ENCODE measurements at regions not wholly inside any gene's neighbourhood (a gene's known extent, or its start where the extent isn't known, plus 50 kb on each side); places are given as distances from the start of the nearest gene placed in this dataset.
"Not testable (repeated sequence)": the region's sequence is repeated elsewhere in the genome, so short reads cannot be mapped to it uniquely, and the experiment has no call there.

DNA sequence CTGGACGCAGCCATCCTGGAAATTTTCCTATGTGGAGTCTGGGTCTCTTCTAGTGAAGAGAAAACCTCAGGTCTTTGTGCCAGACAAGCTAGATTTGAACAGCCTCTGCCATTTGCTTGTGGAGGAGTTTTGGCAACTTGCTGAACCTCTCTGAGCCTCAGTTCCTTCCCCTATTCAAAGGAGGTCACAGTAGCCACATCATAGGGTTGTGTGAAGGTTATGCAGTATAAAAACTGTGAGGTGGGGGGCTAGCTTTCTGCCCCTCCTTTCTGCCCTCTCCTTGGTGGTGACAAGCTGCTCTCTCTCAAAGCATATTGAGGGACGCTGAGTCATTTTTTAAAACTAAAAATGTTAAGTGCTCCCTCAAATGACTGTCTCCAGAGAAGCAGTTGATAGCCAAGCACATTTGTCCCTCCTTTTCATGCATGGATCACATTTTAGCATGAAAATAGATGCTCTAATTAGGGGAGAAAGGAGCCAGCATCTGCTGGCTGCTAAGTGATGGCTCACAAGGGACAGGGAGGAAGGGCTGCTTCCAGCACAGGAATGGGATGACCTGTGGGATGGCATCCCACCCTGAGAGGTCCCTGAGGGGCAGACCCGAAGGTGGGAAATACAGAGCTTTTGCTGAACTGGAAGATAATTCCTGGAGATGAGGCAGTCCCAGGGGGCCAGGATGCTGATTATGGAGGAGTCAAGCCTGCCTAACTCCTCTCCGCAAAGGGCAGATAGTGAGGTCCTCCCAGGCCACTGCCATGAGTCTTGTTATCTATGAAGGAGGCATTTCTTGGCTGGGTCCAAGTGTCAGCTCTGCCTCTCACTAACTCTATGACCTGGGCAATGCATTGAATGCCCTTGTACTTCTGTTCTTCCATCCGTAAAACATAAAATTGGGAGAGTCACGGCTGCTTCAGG lies 218.8 kb downstream of the RAB11FIP4 start:
- no peak for FAIRE-seq

DNA sequence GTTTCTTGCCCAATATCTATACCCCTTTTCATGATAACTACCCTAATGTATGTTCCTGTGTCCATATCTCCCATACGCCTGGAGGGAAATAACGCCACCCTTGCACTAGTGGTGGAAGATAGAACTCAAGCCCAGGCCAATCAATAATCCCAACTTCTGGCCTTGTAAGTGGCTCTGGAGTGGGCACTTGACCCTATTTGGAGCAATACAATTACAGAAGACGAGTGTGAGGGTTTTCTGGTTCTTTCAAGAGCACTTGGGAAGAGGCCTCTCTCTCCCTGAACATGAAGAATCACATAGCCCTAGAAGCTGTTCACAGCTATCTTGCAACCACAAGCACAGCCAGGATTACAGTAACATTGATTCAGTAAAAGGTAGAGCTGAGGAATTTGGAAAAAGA lies 217.9 kb downstream of the RAB11FIP4 start:
- no peak for FAIRE-seq

- no peak for FAIRE-seq
Measured at GRCh38 chr17:31608659-31609254, 217.3 kb downstream of the RAB11FIP4 start.

- no peak for FAIRE-seq
Measured at GRCh38 chr17:31605761-31606160, 214.3 kb downstream of the RAB11FIP4 start.

- no peak for FAIRE-seq
Measured at GRCh38 chr17:31604936-31605335, 213.5 kb downstream of the RAB11FIP4 start.

DNA sequence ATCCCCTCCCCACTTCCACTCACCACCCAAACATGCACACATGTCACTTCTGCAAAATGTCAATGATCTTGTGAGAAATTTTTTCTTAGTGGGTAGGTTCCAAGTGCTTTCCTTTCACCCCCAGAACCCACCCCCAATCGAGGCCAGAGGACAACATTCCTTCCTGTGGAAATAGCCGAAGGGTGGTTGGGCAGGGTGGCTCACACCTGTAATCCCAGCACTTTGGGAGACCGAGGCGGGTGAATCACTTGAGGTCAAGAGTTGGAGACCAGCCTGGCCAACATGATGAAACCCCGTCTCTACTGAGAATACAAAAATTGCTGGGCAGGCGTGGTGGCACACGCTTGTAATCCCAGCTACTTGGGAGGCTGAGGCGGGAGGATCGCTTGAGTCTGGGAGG lies 208.7 kb downstream of the RAB11FIP4 start:
- FAIRE-seq: not testable (repeated sequence)

- no peak for FAIRE-seq
Measured at GRCh38 chr17:31598921-31599571, 207.6 kb downstream of the RAB11FIP4 start.

- no peak for FAIRE-seq
Measured at GRCh38 chr17:31598399-31598782, 206.9 kb downstream of the RAB11FIP4 start.

DNA sequence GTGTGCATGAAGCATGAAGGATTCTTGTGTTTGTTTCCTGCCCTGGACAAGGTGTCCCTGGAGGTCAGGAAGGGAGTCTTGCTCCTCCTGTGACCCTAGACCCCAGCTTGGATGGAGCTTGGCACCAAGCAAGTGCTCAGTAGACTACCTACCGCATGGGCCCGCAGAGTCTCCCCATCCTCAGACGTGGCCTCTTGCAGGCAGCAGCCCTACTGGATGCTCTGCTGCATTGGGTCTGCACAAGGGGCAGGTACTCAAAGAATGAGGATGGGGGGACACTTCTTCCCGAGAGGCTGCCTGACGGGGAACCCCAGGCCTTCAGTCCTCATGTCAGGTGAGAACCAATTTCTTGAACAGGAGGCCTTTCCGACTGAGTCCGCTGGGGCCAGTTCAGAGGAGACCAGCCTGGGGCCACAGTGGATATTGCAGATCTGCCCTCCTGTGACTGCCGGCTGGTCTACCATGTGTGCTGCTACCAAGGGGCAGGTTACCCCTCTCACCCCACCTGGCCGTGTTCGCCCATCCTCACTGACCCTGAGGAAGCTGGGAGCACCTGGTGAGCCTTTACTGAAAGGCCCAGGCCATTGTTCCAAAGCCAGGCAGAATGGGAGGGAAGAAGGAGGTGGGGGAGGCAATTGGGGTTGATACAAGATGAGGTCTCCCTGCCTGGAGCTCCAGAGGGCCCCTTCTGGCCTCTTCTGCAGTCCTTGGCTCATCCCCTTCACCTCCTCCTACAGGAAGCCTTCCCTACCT lies 206.3 kb downstream of the RAB11FIP4 start:
- no peak for FAIRE-seq

DNA sequence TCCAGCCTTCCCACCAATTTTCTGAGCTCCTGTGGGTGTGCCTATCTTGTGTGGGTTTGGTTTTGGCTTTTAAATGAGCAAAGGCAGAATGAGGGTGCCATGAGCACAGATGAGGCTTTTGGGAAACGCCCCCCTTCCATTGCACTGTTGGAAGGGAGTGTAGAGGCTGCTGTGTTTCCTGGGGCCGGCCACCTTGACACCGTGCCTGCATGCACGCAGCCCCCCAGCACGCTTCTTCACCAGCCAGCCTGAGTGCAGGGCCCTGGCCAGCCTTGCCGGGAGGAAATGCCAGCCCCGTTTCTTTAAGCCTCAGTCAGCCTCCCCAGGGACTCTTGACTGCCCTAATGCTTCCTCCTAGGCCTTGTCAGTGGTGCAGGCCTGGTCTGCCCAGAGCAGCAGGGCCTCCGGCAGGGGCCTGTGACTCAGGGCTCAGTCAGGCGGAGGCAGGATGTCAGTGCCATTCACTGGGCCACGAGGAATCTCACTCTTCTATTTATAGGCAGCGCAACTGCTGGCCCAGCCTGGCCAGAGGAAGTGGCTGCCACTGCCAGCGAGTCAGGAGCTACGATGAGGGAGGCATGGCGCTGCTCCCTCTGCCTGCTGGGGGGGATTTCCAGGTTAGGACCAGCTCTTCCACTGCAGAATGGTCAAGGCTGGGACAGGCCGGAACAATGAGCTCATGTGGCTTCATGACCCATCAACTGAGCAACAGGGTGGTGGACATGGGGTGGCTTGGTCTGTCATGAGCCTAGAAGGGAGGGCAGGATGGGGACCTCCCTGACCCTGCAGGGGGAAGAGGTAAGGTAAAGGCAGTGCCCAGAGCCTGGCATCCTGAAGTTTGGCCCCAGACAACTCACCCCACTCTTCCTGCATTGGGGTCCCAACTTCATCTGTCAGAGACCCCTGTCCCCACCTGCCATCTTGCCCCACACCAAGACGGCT lies 205.2 kb downstream of the RAB11FIP4 start:
- FAIRE-seq: no peak

- FAIRE-seq: no peak
Measured at GRCh38 chr17:31595666-31596381, 204.3 kb downstream of the RAB11FIP4 start.

DNA sequence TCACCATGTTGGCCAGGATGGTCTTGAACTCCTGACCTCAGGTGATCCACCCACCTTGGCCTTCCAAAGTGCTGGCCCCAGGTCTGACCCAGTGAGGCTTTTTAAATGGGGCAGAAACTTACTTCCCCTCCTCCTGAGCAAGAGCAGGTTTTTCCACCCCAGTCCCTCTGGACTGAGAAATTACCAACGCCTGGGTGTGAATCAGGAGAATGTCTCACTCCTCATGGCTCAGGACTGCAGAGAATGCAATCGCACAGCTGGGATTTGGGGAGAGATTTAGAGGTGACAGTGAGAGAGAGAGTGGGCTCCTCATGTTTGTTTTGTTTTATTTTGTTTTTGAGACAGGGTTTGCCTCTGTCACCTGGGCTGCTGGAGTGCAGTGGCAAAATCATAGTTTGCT lies 203.6 kb downstream of the RAB11FIP4 start:
- no peak for FAIRE-seq

- no peak for FAIRE-seq
Measured at GRCh38 chr17:31594416-31594815, 202.9 kb downstream of the RAB11FIP4 start.

DNA sequence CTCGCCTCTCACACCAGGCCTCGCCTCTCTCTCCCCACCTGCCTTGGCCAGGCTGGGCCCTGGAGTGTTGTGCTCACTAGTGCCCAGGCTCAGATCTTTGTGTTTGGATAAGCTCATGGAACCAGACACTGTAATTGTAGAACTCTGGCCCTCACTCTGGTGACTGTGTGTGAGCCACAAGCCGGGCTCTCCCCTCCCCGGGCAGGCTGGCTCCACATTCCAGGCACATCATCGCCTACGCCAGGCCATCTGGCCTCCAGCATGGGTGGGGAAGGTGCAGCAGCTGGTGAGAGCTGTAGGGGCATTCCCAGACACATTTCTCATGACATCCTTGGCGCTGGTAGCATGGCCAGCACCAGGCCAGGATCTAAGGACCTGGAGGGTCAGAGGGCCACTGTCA lies 202.3 kb downstream of the RAB11FIP4 start:
- no peak for FAIRE-seq

DNA sequence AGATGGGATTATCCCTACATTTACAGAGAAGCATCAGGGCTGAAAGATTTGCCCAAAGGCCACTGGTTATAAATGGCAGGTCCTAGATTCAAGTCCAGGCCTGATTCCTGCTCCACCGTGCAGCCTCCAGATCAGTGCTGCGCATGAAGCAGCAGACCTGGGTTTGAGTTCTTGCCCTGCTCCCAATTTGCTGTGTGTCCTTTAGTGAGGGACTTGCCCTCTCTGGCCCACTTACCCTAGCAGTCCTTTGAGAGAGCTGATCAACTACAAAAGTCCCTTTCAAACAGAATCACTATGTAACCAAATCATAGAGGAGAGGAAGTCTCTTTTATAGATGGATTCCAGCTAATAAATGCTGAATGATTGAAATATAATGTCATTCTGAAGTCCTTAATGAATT lies 200.4 kb downstream of the RAB11FIP4 start:
- no peak for FAIRE-seq

GRCh38 chr17:31588512-31588911 lies 197.0 kb downstream of the RAB11FIP4 start:
- no peak for FAIRE-seq

- FAIRE-seq: no peak
Measured at GRCh38 chr17:31588034-31588433, 196.6 kb downstream of the RAB11FIP4 start.
